ENCODE measurements at regions not wholly inside any gene's neighbourhood (a gene's known extent, or its start where the extent isn't known, plus 50 kb on each side); places are given as distances from the start of the nearest gene placed in this dataset.

GRCh38 chr13:84784443-84785153 lies 902.3 kb upstream of the SLITRK1 start:
- Histone ChIP-seq H3K36me3 (ENCODE audit: control insufficient read depth in 1 of 2, insufficient read depth in 2 of 2, low read length in 2 of 2) (no peaks in the 10 kb centered on the region), H3K4me3 (replicated peaks in 1 of 2; ENCODE audit: low read depth in 1 of 2, low read length in 2 of 2) (no peak overlapping the region), H3K9me2 (ENCODE audit: insufficient read depth) (no peaks in the 10 kb centered on the region), H3K79me2 (ENCODE audit: insufficient read depth, low read length) (no peaks in the 10 kb centered on the region), H2AFZ (ENCODE audit: low read depth, low read length, poor library complexity, severe bottlenecking) (no peak overlapping the region), H4K20me1 (ENCODE audit: insufficient read depth) (no peaks in the 10 kb centered on the region), H3K9ac (ENCODE audit: low read length) (no peak overlapping the region), H3K4me2 (ENCODE audit: low read length) (no peak overlapping the region), H3K4me1 (ENCODE audit: control insufficient read depth in 1 of 2, insufficient read depth in 2 of 2, low read length in 2 of 2) (no peaks in the 10 kb centered on the region), H3K27ac (ENCODE audit: low read depth, low read length) (no peak overlapping the region), H3K9me3 (ENCODE audit: control insufficient read depth in 1 of 2, insufficient read depth in 1 of 2, low read depth in 1 of 2, low read length in 2 of 2) (no peaks in the 10 kb centered on the region), H3K27me3 (ENCODE audit: insufficient read depth, low read length) (no peaks in the 10 kb centered on the region)
- ATAC-seq (no peak), DNase-seq (ENCODE audit: low read depth, low spot score) (no peak)
- no TSS peak for BruUV-seq (replicated peaks)
- ChIA-PET POLR2A (no interaction called here), RAD21 (ENCODE audit: low non-redundant PET in 1 of 2, low total read pairs in 2 of 2, uncharacterized antibody in 2 of 2, unreplicated experiment in 2 of 2) (no interaction called here), CTCF (no interaction called here)
- TF ChIP-seq REST (IDR thresholded peaks at IDR 0.05; ENCODE audit: low read depth) (no peak), EZH2phosphoT487 (IDR thresholded peaks at IDR 0.05; ENCODE audit: borderline replicate concordance) (no peak)
- intact Hi-C loops (cut with micrococcal nuclease) = no loop called here

- TF ChIP-seq POLR2A (IDR thresholded peaks at IDR 0.05; ENCODE audit: borderline replicate concordance, extremely low read depth, insufficient read depth, insufficient read length) = no peak
- no peak for TF ChIP-seq ATF3 (IDR thresholded peaks at IDR 0.05)
- no peak for TF ChIP-seq CBX3 (IDR thresholded peaks at IDR 0.05; ENCODE audit: low read depth)
- BruUV-seq (replicated peaks) = no TSS peak
- H3K27ac ChIP-seq (ENCODE audit: low read depth, low read length) = no peak overlapping the region
- ChIA-PET CTCF (no interaction called here), RAD21 (ENCODE audit: low non-redundant PET in 1 of 2, low total read pairs in 2 of 2, uncharacterized antibody in 2 of 2, unreplicated experiment in 2 of 2) (no interaction called here), POLR2A (no interaction called here)
- H3K27me3 ChIP-seq (ENCODE audit: insufficient read depth, low read length) = no peaks in the 10 kb centered on the region
- no peaks in the 10 kb centered on the region for H3K9me2 ChIP-seq (ENCODE audit: insufficient read depth)
- no peaks in the 10 kb centered on the region for H3K36me3 ChIP-seq (ENCODE audit: control insufficient read depth in 1 of 2, insufficient read depth in 2 of 2, low read length in 2 of 2)
- no peak overlapping the region for H3K4me2 ChIP-seq (ENCODE audit: low read length)
- H3K4me3 ChIP-seq (replicated peaks in 1 of 2; ENCODE audit: low read depth in 1 of 2, low read length in 2 of 2) = no peak overlapping the region
- intact Hi-C loops (cut with micrococcal nuclease) = no loop called here
- H3K79me2 ChIP-seq (ENCODE audit: insufficient read depth, low read length) = no peaks in the 10 kb centered on the region
- no peak overlapping the region for H2AFZ ChIP-seq (ENCODE audit: low read depth, low read length, poor library complexity, severe bottlenecking)
- no peak for ATAC-seq
- DNase-seq (ENCODE audit: low read depth, low spot score) = no peak
- H3K9me3 ChIP-seq (ENCODE audit: control insufficient read depth in 1 of 2, insufficient read depth in 1 of 2, low read depth in 1 of 2, low read length in 2 of 2) = no peaks in the 10 kb centered on the region
- no peak overlapping the region for H3K9ac ChIP-seq (ENCODE audit: low read length)
- H3K4me1 ChIP-seq (ENCODE audit: control insufficient read depth in 1 of 2, insufficient read depth in 2 of 2, low read length in 2 of 2) = no peaks in the 10 kb centered on the region
- H4K20me1 ChIP-seq (ENCODE audit: insufficient read depth) = no peaks in the 10 kb centered on the region
Observed at GRCh38 chr13:84777316-84777715, 895.0 kb upstream of the SLITRK1 start.

All from HCT116 (cell line).